Upper lobe of right lung (tissue), 1 donor: ENCODE measurements at regions not wholly inside any gene's neighbourhood (a gene's known extent, or its start where the extent isn't known, plus 50 kb on each side); places are given as distances from the start of the nearest gene placed in this dataset.

ENCODE experiments used
- ATAC-seq: fragments of 200-7000 bp; cut with Tn5 transposase; one replicate; pipeline ENCODE4 v1.9.1; 2020; ENCODE audit warnings: mild to moderate bottlenecking, moderate library complexity
- DNase-seq: peaks from one replicate; pipeline ENCODE4 v3.0.0-alpha.2; 2020
- H3K27ac ChIP-seq: fragments of 200-600 bp; one replicate; pipeline ENCODE4 v1.8.0; 2022
- H3K27me3 ChIP-seq: fragments of 200-600 bp; one replicate; pipeline ENCODE4 v1.8.0; 2022; ENCODE audit warnings: mild to moderate bottlenecking
- H3K36me3 ChIP-seq: fragments of 200-600 bp; one replicate; pipeline ENCODE4 v1.8.0; 2022
- H3K4me1 ChIP-seq: fragments of 200-600 bp; one replicate; pipeline ENCODE4 v1.8.0; 2022
- H3K4me3 ChIP-seq: fragments of 200-600 bp; one replicate; pipeline ENCODE4 v1.8.0; 2022; ENCODE audit warnings: mild to moderate bottlenecking
- H3K9me3 ChIP-seq: fragments of 200-600 bp; one replicate; pipeline ENCODE4 v1.8.0; 2022
- intact Hi-C: fragments of 100-400 bp; cut with DNase I; formaldehyde crosslinking; loops from one replicate; pipeline ENCODE4 v1.11.0; 2022
- TF ChIP-seq, protein P1 (sequence below): fragments of 200-600 bp; IDR thresholded peaks from one replicate; pipeline ENCODE4 v1.8.0; 2022; ENCODE audit warnings: antibody characterized with exemption
- donor health status: DM: no; HTN: yes; CAD: no; lungs with severe emphysema.

DNA sequence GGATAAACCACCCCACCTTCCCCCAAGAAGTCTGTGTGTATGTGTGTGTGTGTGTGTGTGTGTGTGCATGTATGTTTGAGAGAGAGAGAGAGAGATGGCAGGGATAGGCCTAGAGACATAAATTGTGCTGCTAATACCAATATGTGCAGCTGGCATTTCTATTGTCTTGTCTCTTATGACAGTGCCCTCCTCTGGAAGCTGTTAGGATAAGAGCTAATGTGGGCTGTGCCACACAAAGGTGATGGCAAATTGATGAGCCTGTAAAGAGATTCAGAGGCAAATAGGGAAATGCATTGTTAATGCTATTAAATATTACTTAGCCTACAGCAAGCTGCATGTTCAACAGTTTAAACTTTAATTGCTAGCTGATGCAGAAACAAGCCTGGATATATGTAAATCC is 332.0 kb downstream of the NKX6-1 start:
- intact Hi-C loops = no loop called here
- DNase-seq (no peak), ATAC-seq (no peak)
- TF ChIP-seq, protein P1, sequence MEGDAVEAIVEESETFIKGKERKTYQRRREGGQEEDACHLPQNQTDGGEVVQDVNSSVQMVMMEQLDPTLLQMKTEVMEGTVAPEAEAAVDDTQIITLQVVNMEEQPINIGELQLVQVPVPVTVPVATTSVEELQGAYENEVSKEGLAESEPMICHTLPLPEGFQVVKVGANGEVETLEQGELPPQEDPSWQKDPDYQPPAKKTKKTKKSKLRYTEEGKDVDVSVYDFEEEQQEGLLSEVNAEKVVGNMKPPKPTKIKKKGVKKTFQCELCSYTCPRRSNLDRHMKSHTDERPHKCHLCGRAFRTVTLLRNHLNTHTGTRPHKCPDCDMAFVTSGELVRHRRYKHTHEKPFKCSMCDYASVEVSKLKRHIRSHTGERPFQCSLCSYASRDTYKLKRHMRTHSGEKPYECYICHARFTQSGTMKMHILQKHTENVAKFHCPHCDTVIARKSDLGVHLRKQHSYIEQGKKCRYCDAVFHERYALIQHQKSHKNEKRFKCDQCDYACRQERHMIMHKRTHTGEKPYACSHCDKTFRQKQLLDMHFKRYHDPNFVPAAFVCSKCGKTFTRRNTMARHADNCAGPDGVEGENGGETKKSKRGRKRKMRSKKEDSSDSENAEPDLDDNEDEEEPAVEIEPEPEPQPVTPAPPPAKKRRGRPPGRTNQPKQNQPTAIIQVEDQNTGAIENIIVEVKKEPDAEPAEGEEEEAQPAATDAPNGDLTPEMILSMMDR = no peak
- Histone ChIP-seq H3K36me3 (no peaks in the 10 kb centered on the region), H3K27ac (no peak overlapping the region), H3K4me1 (no peaks in the 10 kb centered on the region), H3K4me3 (no peak overlapping the region), H3K27me3 (no peaks in the 10 kb centered on the region), H3K9me3 (no peaks in the 10 kb centered on the region)

DNA sequence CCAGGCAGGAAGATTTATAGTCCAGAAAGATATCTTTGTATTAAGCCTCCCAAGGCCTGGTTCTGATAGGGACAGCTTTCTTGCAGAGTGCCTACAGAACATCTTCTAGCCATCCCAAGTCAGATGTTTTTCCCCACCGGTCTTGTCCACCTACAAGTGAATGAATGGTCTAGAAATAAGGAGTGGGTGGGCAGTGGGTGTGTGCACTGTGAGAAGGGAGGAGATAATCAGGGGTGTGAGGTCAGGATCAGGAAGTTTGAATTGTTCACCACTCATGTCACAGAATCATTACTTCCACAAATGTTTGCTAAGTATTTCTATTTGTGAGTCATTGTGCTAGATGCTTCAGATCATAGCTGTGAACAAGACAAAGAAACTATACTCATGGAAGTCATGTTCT is 332.6 kb downstream of the NKX6-1 start:
- DNase-seq (no peak), ATAC-seq (no peak)
- Histone ChIP-seq H3K27me3 (no peaks in the 10 kb centered on the region), H3K36me3 (no peaks in the 10 kb centered on the region), H3K9me3 (no peaks in the 10 kb centered on the region), H3K4me1 (no peaks in the 10 kb centered on the region), H3K4me3 (no peak overlapping the region), H3K27ac (no peak overlapping the region)
- TF ChIP-seq, protein P1 = no peak
- intact Hi-C loops = no loop called here

DNA sequence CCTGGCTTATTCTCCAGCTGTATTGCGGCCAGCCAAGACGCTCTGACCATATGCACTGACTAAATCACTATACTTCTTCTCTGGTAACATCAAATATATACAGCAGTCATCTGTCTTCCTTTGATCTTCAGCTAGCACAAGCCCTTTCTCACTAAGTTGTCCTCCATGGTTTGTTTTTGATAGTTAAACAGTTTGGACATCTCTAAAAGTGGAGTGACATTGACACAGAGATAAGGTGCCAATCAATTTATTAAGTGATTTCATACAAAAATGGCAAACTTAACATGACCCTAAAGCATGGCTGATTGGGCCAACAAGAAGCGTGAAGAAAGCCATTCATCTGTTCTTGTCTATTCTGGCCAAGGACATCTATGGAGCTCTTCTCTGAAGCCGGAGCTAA is 334.9 kb downstream of the NKX6-1 start:
- Histone ChIP-seq H3K4me3 (no peak overlapping the region), H3K9me3 (no peaks in the 10 kb centered on the region), H3K27me3 (peaks cover 12% of the 10 kb centered on the region), H3K27ac (no peak overlapping the region), H3K36me3 (no peaks in the 10 kb centered on the region), H3K4me1 (no peaks in the 10 kb centered on the region)
- intact Hi-C loops = no loop called here
- ATAC-seq = no peak
- DNase-seq = no peak
- TF ChIP-seq, protein P1 = no peak

DNA sequence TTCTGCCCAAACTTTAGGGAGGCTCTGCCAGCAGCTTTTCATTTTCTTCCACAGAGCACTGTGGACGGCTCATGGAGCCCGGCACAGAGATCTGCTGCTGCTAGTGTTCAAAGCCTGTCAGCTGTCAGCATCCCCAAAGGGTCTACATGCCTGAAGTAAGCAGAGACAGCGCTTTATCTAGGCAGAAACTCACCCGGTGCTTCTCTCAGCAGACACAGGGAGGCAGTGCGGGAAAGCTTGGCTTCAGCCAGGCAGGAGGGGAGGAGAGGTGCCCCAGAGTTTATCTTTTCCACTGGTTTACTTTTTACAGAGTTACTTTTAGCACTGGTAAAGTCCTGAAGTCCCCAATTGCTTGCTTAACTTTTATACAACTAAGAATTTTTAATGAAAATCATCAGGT is 339.3 kb downstream of the NKX6-1 start:
- intact Hi-C loops = no loop called here
- TF ChIP-seq, protein P1 = no peak
- no peak overlapping the region for H3K4me3 ChIP-seq
- no peaks in the 10 kb centered on the region for H3K4me1 ChIP-seq
- no peaks in the 10 kb centered on the region for H3K9me3 ChIP-seq
- DNase-seq (no peak), ATAC-seq (no peak)
- H3K36me3 ChIP-seq = no peaks in the 10 kb centered on the region
- H3K27ac ChIP-seq = no peak overlapping the region
- peaks cover 12% of the 10 kb centered on the region for H3K27me3 ChIP-seq

DNA sequence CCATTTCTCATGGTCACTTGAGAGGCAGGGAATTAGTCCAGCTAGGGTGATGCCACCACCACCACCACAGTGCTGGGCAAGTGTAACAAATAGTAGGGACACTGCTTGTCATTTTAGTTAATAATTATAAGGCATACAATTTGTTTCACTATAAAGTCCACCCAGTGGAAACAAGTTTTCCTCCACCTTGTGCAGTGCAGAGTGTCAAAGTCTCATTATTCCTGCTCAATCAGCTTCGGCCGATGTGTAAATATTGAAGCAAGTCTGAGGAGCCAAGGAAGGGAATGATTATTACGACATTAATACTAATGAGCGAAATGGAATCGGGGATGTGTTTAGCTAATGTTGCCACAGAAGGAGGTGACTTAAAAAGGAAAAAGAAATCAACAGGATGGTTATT is 340.4 kb downstream of the NKX6-1 start:
- Histone ChIP-seq H3K27ac (no peak overlapping the region), H3K36me3 (no peaks in the 10 kb centered on the region), H3K4me1 (no peaks in the 10 kb centered on the region), H3K4me3 (no peak overlapping the region), H3K9me3 (no peaks in the 10 kb centered on the region), H3K27me3 (peaks cover 12% of the 10 kb centered on the region)
- ATAC-seq = no peak
- intact Hi-C loops = no loop called here
- TF ChIP-seq, protein P1 = no peak
- no peak for DNase-seq

DNA sequence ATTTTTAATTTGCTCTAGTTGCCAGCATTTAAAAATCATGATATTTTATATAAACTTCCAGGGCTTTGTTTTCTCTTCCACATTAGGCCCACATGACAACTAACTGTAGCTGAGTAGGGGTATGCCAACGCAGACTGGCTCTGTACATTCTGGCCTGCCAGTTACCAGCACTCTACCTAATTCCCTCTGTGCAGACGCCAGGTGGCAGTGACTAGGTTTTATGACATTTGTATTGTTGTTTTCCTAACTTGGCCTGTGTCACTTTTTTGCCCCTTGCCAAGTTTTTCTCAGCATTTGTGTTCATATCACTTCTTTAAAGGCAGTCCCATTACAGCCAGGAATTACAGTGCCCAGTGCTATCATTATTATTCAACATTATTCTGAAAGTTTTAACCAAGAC is 347.5 kb downstream of the NKX6-1 start:
- intact Hi-C loops = no loop called here
- TF ChIP-seq, protein P1 = no peak
- ATAC-seq (no peak), DNase-seq (no peak)
- Histone ChIP-seq H3K9me3 (no peaks in the 10 kb centered on the region), H3K27ac (no peak overlapping the region), H3K27me3 (no peaks in the 10 kb centered on the region), H3K36me3 (no peaks in the 10 kb centered on the region), H3K4me3 (no peak overlapping the region), H3K4me1 (no peaks in the 10 kb centered on the region)
